ENCODE measurements at regions not wholly inside any gene's neighbourhood (a gene's known extent, or its start where the extent isn't known, plus 50 kb on each side); places are given as distances from the start of the nearest gene placed in this dataset.
"Not testable (repeated sequence)": the region's sequence is repeated elsewhere in the genome, so short reads cannot be mapped to it uniquely, and the experiment has no call there.

- Mint-ChIP-seq H3K9me3 (peaks cover 10% of the 10 kb centered on the region), H3K4me1 (ENCODE audit: low read depth) (no peaks in the 10 kb centered on the region), H3K27me3 (no peaks in the 10 kb centered on the region), H3K4me3 (no peak overlapping the region), H3K27ac (no peak overlapping the region), H3K36me3 (ENCODE audit: low read depth) (no peaks in the 10 kb centered on the region)
- H3K36me3 ChIP-seq (ENCODE audit: insufficient read depth, low read length), result no peaks in the 10 kb centered on the region
- TF ChIP-seq, protein P1, sequence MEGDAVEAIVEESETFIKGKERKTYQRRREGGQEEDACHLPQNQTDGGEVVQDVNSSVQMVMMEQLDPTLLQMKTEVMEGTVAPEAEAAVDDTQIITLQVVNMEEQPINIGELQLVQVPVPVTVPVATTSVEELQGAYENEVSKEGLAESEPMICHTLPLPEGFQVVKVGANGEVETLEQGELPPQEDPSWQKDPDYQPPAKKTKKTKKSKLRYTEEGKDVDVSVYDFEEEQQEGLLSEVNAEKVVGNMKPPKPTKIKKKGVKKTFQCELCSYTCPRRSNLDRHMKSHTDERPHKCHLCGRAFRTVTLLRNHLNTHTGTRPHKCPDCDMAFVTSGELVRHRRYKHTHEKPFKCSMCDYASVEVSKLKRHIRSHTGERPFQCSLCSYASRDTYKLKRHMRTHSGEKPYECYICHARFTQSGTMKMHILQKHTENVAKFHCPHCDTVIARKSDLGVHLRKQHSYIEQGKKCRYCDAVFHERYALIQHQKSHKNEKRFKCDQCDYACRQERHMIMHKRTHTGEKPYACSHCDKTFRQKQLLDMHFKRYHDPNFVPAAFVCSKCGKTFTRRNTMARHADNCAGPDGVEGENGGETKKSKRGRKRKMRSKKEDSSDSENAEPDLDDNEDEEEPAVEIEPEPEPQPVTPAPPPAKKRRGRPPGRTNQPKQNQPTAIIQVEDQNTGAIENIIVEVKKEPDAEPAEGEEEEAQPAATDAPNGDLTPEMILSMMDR (IDR thresholded peaks at IDR 0.05), result no peak
- intact Hi-C loops (cut with DNase I, micrococcal nuclease), result no loop called here
- DNase-seq (no peak), ATAC-seq (ENCODE audit: poor library complexity) (no peak)
- CTCF ChIA-PET, result no interaction called here
- no peak overlapping the region for H3K27ac ChIP-seq (ENCODE audit: low read depth in 1 of 2, low read length in 2 of 2)
- no peak overlapping the region for H3K4me3 ChIP-seq (ENCODE audit: low read length)
- peaks cover 2 to 17% of the 10 kb centered on the region in 2 experiments for H3K9me3 ChIP-seq (ENCODE audit: control insufficient read depth in 1 of 2, insufficient read depth in 1 of 2, low read length in 2 of 2)
- no peaks in the 10 kb centered on the region for H3K4me1 ChIP-seq (ENCODE audit: insufficient read depth, low read length)
- H3K27me3 ChIP-seq (ENCODE audit: control insufficient read depth in 1 of 2, insufficient read depth in 2 of 2, low read length in 2 of 2), result no peaks in the 10 kb centered on the region
- POLR2A ChIA-PET, result no interaction called here
These were observed 1018.8 kb downstream of the PLA2G4A start for GRCh38 chr1:187847531-187847930.

DNA sequence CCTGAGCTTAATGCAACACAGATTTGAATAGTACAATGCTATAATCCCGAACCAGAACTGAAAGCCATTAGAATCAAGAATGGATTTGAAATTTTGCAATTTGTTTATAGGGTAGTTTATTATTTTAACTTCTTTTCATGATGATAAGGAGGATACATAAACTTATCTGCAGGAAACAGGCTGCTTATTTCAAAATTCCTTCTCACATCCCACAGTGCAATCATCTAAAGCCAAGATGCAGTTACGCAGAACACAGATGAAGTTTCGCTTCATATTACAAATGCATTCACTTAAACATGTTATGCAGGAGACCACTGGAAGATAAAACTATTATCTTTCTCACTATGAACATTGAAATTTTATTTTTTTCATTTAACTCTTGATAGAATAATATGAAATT lies 1019.6 kb downstream of the PLA2G4A start:
- no peaks in the 10 kb centered on the region for H3K36me3 ChIP-seq (ENCODE audit: insufficient read depth, low read length)
- no peak overlapping the region for H3K27ac ChIP-seq (ENCODE audit: low read depth in 1 of 2, low read length in 2 of 2)
- ATAC-seq (ENCODE audit: poor library complexity) (no peak), DNase-seq (no peak)
- H3K4me3 ChIP-seq (ENCODE audit: low read length), result no peak overlapping the region
- ChIA-PET POLR2A (no interaction called here), CTCF (no interaction called here)
- peaks cover 0 to 13% of the 10 kb centered on the region in 2 experiments for H3K9me3 ChIP-seq (ENCODE audit: control insufficient read depth in 1 of 2, insufficient read depth in 1 of 2, low read length in 2 of 2)
- H3K27me3 ChIP-seq (ENCODE audit: control insufficient read depth in 1 of 2, insufficient read depth in 2 of 2, low read length in 2 of 2), result no peaks in the 10 kb centered on the region
- Mint-ChIP-seq H3K4me1 (ENCODE audit: low read depth) (no peaks in the 10 kb centered on the region), H3K9me3 (peaks cover 9% of the 10 kb centered on the region), H3K4me3 (no peak overlapping the region), H3K27me3 (no peaks in the 10 kb centered on the region), H3K27ac (no peak overlapping the region), H3K36me3 (ENCODE audit: low read depth) (no peaks in the 10 kb centered on the region)
- H3K4me1 ChIP-seq (ENCODE audit: insufficient read depth, low read length), result no peaks in the 10 kb centered on the region
- TF ChIP-seq, protein P1 (IDR thresholded peaks at IDR 0.05), result no peak
- intact Hi-C loops (cut with DNase I, micrococcal nuclease), result no loop called here

- H3K27ac ChIP-seq (ENCODE audit: low read depth in 1 of 2, low read length in 2 of 2); POLR2A ChIA-PET; H3K4me3 Mint-ChIP-seq; CTCF ChIA-PET; H3K36me3 ChIP-seq (ENCODE audit: insufficient read depth, low read length); H3K36me3 Mint-ChIP-seq (ENCODE audit: low read depth); ATAC-seq (ENCODE audit: poor library complexity); H3K4me3 ChIP-seq (ENCODE audit: low read length); H3K4me1 Mint-ChIP-seq (ENCODE audit: low read depth); DNase-seq; H3K27me3 Mint-ChIP-seq; H3K4me1 ChIP-seq (ENCODE audit: insufficient read depth, low read length); H3K27ac Mint-ChIP-seq; H3K9me3 Mint-ChIP-seq; H3K27me3 ChIP-seq (ENCODE audit: control insufficient read depth in 1 of 2, insufficient read depth in 2 of 2, low read length in 2 of 2); intact Hi-C loops (cut with DNase I, micrococcal nuclease): not testable (repeated sequence)
- peaks cover 0 to 13% of the 10 kb centered on the region in 2 experiments for H3K9me3 ChIP-seq (ENCODE audit: control insufficient read depth in 1 of 2, insufficient read depth in 1 of 2, low read length in 2 of 2)
These were observed 1021.4 kb downstream of the PLA2G4A start for GRCh38 chr1:187850146-187850545.

DNA sequence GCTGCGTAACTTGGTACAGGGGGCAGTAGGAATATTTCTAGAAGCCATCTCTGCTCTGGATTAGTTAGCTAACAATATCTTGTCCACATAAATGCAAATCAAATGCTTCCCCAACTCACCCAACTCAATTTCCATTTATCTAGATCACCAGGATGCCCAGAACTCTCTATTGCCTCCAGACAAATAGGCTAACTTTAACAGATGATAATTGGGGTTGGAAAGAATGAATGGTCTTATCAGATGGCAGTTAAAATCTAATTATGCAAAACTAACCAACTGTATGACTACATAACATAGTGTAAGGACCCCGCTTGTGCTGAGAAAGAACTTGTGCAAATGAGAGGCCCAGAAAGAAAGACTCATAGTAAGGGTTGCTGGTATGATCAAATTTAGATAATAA lies 1024.8 kb downstream of the PLA2G4A start:
- Histone ChIP-seq H3K27ac (ENCODE audit: low read depth in 1 of 2, low read length in 2 of 2) (no peak overlapping the region), H3K4me3 (ENCODE audit: low read length) (no peak overlapping the region), H3K9me3 (ENCODE audit: control insufficient read depth in 1 of 2, insufficient read depth in 1 of 2, low read length in 2 of 2) (peaks cover 0 to 9% of the 10 kb centered on the region in 2 experiments), H3K27me3 (ENCODE audit: control insufficient read depth in 1 of 2, insufficient read depth in 2 of 2, low read length in 2 of 2) (no peaks in the 10 kb centered on the region), H3K36me3 (ENCODE audit: insufficient read depth, low read length) (no peaks in the 10 kb centered on the region), H3K4me1 (ENCODE audit: insufficient read depth, low read length) (no peaks in the 10 kb centered on the region)
- CTCF ChIA-PET, result no interaction called here
- no peaks in the 10 kb centered on the region for H3K4me1 Mint-ChIP-seq (ENCODE audit: low read depth)
- H3K36me3 Mint-ChIP-seq (ENCODE audit: low read depth), result no peaks in the 10 kb centered on the region
- intact Hi-C loops (cut with DNase I, micrococcal nuclease), result no loop called here
- DNase-seq (no peak), ATAC-seq (ENCODE audit: poor library complexity) (no peak)
- POLR2A ChIA-PET, result no interaction called here
- peaks cover 6% of the 10 kb centered on the region for H3K9me3 Mint-ChIP-seq
- no peaks in the 10 kb centered on the region for H3K27me3 Mint-ChIP-seq
- TF ChIP-seq, protein P1 (IDR thresholded peaks at IDR 0.05), result no peak
- H3K27ac Mint-ChIP-seq, result no peak overlapping the region
- no peak overlapping the region for H3K4me3 Mint-ChIP-seq
